GM12891 (cell line): ENCODE measurements at regions not wholly inside any gene's neighbourhood (a gene's known extent, or its start where the extent isn't known, plus 50 kb on each side); places are given as distances from the start of the nearest gene placed in this dataset.
"Not testable (repeated sequence)": the region's sequence is repeated elsewhere in the genome, so short reads cannot be mapped to it uniquely, and the experiment has no call there.

ENCODE experiments used
- DNase-seq: peaks from one replicate; pipeline ENCODE4 v3.0.0; 2011; ENCODE audit warnings: low spot score; ENCODE audit not compliant: insufficient read length
- FAIRE-seq: peaks from 2 replicates; lab custom pipeline; 2011; peaks lifted over from hg19 to GRCh38; lab: Jason Lieb, UNC
- PAX5 ChIP-seq: IDR thresholded peaks from 2 replicates; pipeline ENCODE4 v1.6.1; 2011; ENCODE audit warnings: low read length, moderate library complexity, mild to moderate bottlenecking; ENCODE audit not compliant: insufficient read depth, severe bottlenecking
- POLR2A ChIP-seq: IDR thresholded peaks from 2 replicates; pipeline ENCODE4 v1.6.1; 2011; ENCODE audit warnings: low read depth, low read length, control low read depth
- POLR2AphosphoS5 ChIP-seq: IDR thresholded peaks from 2 replicates; pipeline ENCODE4 v1.6.1; 2011; ENCODE audit warnings: low read depth, low read length, control low read depth
- POU2F2 ChIP-seq: IDR thresholded peaks from 2 replicates; pipeline ENCODE4 v1.6.1; 2011; ENCODE audit warnings: low read depth, mild to moderate bottlenecking, control low read depth, low read length, moderate library complexity
- SPI1 ChIP-seq: IDR thresholded peaks from 2 replicates; pipeline ENCODE4 v1.6.1; 2011; ENCODE audit warnings: low read depth, low read length, control low read depth
- TAF1 ChIP-seq: IDR thresholded peaks from 2 replicates; pipeline ENCODE4 v1.6.1; 2011; ENCODE audit warnings: low read depth, low read length, control low read depth

GRCh38 chr4:55270481-55270880 is 75.6 kb upstream of the SRD5A3 start:
- DNase-seq (no peak), FAIRE-seq (no peak)
- no peak for TF ChIP-seq PAX5
- no peak for TF ChIP-seq POLR2AphosphoS5
- no peak for TF ChIP-seq POU2F2
- no peak for TF ChIP-seq TAF1
- no peak for TF ChIP-seq SPI1
- no peak for TF ChIP-seq POLR2A

- FAIRE-seq (no peak), DNase-seq (no peak)
- no peak for TF ChIP-seq PAX5
- TF ChIP-seq SPI1, result no peak
- TF ChIP-seq POU2F2, result no peak
- no peak for TF ChIP-seq POLR2AphosphoS5
- TF ChIP-seq POLR2A, result no peak
- no peak for TF ChIP-seq TAF1
Observed at GRCh38 chr4:55272102-55272501, 73.9 kb upstream of the SRD5A3 start.

DNA sequence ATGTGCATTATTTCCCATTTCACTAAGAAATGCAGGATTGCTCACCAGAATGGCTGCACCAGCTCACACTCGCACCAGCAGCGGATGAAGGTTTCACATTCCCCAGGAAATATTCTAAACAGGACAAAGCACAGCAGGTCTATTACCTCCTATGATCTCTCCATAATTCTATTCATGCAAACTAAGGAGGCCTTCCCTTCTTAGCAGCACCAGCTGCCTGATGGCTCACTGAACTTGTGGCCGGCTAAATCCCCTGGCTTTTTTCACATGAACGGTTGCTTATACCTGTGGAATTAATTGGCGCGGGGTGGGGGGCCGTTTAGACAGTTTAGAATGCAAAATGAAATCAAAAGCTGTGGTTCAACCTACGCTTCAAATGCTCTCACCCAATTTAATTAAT is 73.5 kb upstream of the SRD5A3 start:
- no peak for TF ChIP-seq POLR2AphosphoS5
- TF ChIP-seq TAF1, result no peak
- TF ChIP-seq POLR2A, result no peak
- TF ChIP-seq POU2F2, result no peak
- no peak for TF ChIP-seq PAX5
- TF ChIP-seq SPI1, result no peak
- FAIRE-seq (no peak), DNase-seq (no peak)

GRCh38 chr4:55277011-55277410 is 69.0 kb upstream of the SRD5A3 start:
- DNase-seq (no peak), FAIRE-seq (no peak)
- TF ChIP-seq POLR2A, result no peak
- no peak for TF ChIP-seq POU2F2
- TF ChIP-seq SPI1, result no peak

DNA sequence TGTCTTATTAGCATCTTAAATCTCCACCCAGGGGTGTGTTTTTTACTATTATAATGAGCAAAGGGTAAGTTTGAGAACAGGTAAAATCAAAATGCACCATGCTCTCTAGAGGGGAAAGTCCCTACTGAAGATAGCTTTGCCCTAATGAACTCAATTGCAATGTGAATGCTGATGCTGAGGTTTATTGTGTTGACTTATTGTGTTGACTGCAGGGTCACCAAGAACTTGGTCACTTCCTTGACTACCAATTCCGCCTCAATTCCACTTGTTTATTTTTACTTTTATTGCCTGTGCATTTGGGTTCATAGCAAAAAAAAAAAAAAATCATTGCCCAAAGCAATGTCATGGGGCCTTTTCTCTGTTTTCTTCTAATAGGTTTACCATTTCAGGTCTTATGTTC is 67.7 kb upstream of the SRD5A3 start:
- no peak for FAIRE-seq
- TF ChIP-seq POLR2A (no peak), SPI1 (no peak), PAX5 (no peak), TAF1 (no peak), POU2F2 (no peak), POLR2AphosphoS5 (no peak)
- DNase-seq, result no peak

DNA sequence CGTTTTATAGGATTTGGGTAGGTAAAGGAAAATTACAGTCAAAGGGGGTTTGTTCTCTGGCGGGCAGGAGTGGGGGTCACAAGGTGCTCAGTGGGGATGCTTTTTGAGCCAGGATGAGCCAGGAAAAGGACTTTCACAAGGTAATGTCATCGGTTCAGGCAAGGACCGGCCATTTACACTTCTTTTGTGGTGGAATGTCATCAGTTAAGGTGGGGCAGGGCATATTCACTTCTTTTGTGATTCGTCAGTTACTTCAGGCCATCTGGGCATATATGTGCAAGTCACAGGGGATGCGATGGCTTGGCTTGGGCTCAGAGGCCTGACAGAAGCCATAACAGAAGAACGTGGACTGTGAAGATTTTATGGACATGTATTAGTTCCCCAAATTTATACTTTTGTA is 65.6 kb upstream of the SRD5A3 start:
- DNase-seq, FAIRE-seq: not testable (repeated sequence)

DNA sequence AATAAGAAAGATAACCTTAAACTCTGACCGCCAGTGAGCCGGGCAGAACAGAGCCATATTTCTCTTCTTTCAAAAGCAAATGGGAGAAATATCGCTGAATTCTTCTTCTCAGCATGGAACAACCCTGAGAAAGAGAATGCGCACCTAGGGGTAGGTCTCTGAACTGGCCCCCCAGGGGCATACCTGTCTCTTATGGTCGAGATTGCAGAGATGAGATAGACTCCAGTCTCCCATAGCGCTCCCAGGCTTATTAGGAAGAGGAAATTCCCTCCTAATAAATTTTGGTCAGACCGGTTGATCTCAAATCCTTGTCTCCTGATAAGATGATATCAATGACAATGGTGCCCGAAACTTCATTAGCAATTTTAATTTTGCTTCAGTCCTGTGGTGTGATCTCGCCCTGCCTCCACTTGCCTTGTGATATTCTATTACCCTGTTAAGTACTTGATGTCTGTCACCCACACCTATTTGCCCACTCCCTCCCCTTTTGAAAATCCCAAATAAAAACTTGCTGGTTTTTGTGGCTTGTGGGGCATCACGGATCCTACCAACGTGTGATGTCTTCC is 64.8 kb upstream of the SRD5A3 start:
- not testable (repeated sequence) for DNase-seq, FAIRE-seq

GRCh38 chr4:55284331-55284730 is 61.7 kb upstream of the SRD5A3 start:
- TF ChIP-seq POLR2AphosphoS5, result no peak
- no peak for TF ChIP-seq TAF1
- no peak for TF ChIP-seq POU2F2
- no peak for TF ChIP-seq SPI1
- TF ChIP-seq POLR2A, result no peak
- no peak for TF ChIP-seq PAX5
- FAIRE-seq (no peak), DNase-seq (no peak)

DNA sequence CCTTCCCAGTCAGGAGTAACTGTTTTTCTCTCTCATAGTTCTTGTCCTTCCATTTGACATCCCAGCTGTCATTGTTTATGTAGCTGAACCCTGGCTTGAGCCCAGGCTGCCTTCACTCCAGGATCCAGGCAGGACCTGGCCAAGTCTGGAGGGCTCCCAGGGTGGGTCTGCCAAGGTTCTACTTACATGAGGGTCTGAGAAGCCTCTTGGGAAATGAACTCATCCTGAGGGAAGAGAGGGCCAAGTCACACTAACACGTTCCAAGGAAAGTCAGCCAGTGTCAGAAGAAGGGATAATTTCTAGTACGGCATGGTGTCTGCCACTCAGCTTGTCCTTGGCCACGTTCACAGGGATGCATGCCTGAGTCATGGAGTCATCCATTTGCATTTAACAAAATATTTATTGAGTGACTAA is 54.8 kb upstream of the SRD5A3 start:
- no peak for FAIRE-seq
- no peak for DNase-seq
- TF ChIP-seq PAX5, result no peak
- no peak for TF ChIP-seq POLR2A
- no peak for TF ChIP-seq POU2F2
- no peak for TF ChIP-seq SPI1
- no peak for TF ChIP-seq TAF1
- TF ChIP-seq POLR2AphosphoS5, result no peak

GRCh38 chr4:55296096-55296495 is 49.9 kb upstream of the SRD5A3 start:
- TF ChIP-seq PAX5 (no peak), POU2F2 (no peak), POLR2A (no peak), POLR2AphosphoS5 (no peak), SPI1 (no peak), TAF1 (no peak)
- DNase-seq (no peak), FAIRE-seq (no peak)
